H9 (cell line): ENCODE measurements at regions not wholly inside any gene's neighbourhood (a gene's known extent, or its start where the extent isn't known, plus 50 kb on each side); places are given as distances from the start of the nearest gene placed in this dataset.

ENCODE experiments used
- DNase-seq: peaks from one replicate; pipeline ENCODE4 v3.0.0-alpha.2; 2017
- H2AFZ ChIP-seq: one replicate; pipeline ENCODE4 v1.6.1; 2013; ENCODE audit warnings: mild to moderate bottlenecking, low read length, control low read depth, moderate library complexity
- H2AK5ac ChIP-seq: 2 replicates; pipeline ENCODE4 v1.6.1; 2013; ENCODE audit warnings: low read length, control low read depth, mixed read lengths; ENCODE audit not compliant: insufficient read length
- H2BK120ac ChIP-seq: one replicate; pipeline ENCODE4 v1.6.1; 2013; ENCODE audit warnings: low read depth, mild to moderate bottlenecking, low read length, control low read depth, inconsistent platforms; ENCODE audit not compliant: poor library complexity, severe bottlenecking
- H2BK12ac ChIP-seq: 2 replicates; pipeline ENCODE4 v1.6.1; 2013; ENCODE audit warnings: low read length, control low read depth, mixed read lengths, low read depth; ENCODE audit not compliant: insufficient read length
- H2BK15ac ChIP-seq: 2 replicates; pipeline ENCODE4 v1.6.1; 2013; ENCODE audit warnings: low read depth, low read length, control low read depth
- H2BK20ac ChIP-seq: one replicate; pipeline ENCODE4 v1.6.1; 2013; ENCODE audit warnings: low read depth, mild to moderate bottlenecking, low read length, control low read depth, inconsistent platforms; ENCODE audit not compliant: poor library complexity, severe bottlenecking
- H2BK5ac ChIP-seq: 2 replicates; pipeline ENCODE4 v1.6.1; 2013; ENCODE audit warnings: low read length, control low read depth, mixed read lengths; ENCODE audit not compliant: insufficient read length
- H3K14ac ChIP-seq: 2 replicates; pipeline ENCODE4 v1.6.1; 2013; ENCODE audit warnings: low read length, control low read depth; ENCODE audit not compliant: insufficient read depth
- H3K18ac ChIP-seq: 2 replicates; pipeline ENCODE4 v1.6.1; 2013; ENCODE audit warnings: low read depth, mild to moderate bottlenecking, mixed read lengths, low read length, control low read depth; ENCODE audit not compliant: insufficient read length
- H3K23ac ChIP-seq: 2 replicates; pipeline ENCODE4 v1.6.1; 2013; ENCODE audit warnings: low read length, control low read depth, mixed read lengths, low read depth; ENCODE audit not compliant: insufficient read length
- H3K23me2 ChIP-seq: 2 replicates; pipeline ENCODE4 v1.6.1; 2013; ENCODE audit warnings: low read depth, mild to moderate bottlenecking, mixed read lengths, low read length, control low read depth; ENCODE audit not compliant: insufficient read length, poor library complexity, severe bottlenecking
- H3K27ac ChIP-seq: 2 replicates; pipeline ENCODE4 v1.5.1; 2013; ENCODE audit warnings: low read length, control low read depth, mixed read lengths, low read depth; ENCODE audit not compliant: insufficient read length
- H3K27me3 ChIP-seq: 2 replicates; pipeline ENCODE4 v1.6.1; 2013; ENCODE audit warnings: low read length, control low read depth, inconsistent platforms; ENCODE audit not compliant: insufficient read depth
- H3K4ac ChIP-seq: 2 replicates; pipeline ENCODE4 v1.6.1; 2013; ENCODE audit warnings: low read depth, mild to moderate bottlenecking, control low read depth, inconsistent platforms, low read length, moderate library complexity
- H3K4me1 ChIP-seq: 2 replicates; pipeline ENCODE4 v1.6.1; 2013; ENCODE audit warnings: low read length, control low read depth, inconsistent platforms; ENCODE audit not compliant: insufficient read depth
- H3K4me2 ChIP-seq: 2 replicates; pipeline ENCODE4 v1.6.1; 2013; ENCODE audit warnings: low read length, control low read depth, mixed read lengths; ENCODE audit not compliant: insufficient read length, insufficient read depth
- H3K56ac ChIP-seq: 2 replicates; pipeline ENCODE4 v1.6.1; 2013; ENCODE audit warnings: low read depth, mild to moderate bottlenecking, mixed read lengths, low read length, control low read depth; ENCODE audit not compliant: insufficient read length
- H3K79me1 ChIP-seq: 2 replicates; pipeline ENCODE4 v1.6.1; 2013; ENCODE audit warnings: low read depth, mild to moderate bottlenecking, moderate library complexity, low read length, control low read depth, inconsistent platforms; ENCODE audit not compliant: insufficient read depth, poor library complexity, severe bottlenecking
- H3K79me2 ChIP-seq: 2 replicates; pipeline ENCODE4 v1.6.1; 2013; ENCODE audit warnings: low read length, control low read depth, inconsistent platforms; ENCODE audit not compliant: insufficient read depth
- H3K9ac ChIP-seq: 2 replicates; pipeline ENCODE4 v1.6.1; 2013; ENCODE audit warnings: low read length, control low read depth, mixed read lengths; ENCODE audit not compliant: insufficient read length; ENCODE audit errors: extremely low read depth
- H3K9me3 ChIP-seq: one replicate; pipeline ENCODE4 v1.6.1; 2013; ENCODE audit warnings: low read depth, low read length, inconsistent platforms; ENCODE audit not compliant: control insufficient read depth
- H3T11ph ChIP-seq: one replicate; pipeline ENCODE4 v1.6.1; 2013; ENCODE audit warnings: mild to moderate bottlenecking, low read length, control low read depth, inconsistent platforms
- H4K20me1 ChIP-seq: one replicate; pipeline ENCODE4 v1.6.1; 2013; ENCODE audit not compliant: control insufficient read depth, insufficient read length, insufficient read depth
- H4K5ac ChIP-seq: 2 replicates; pipeline ENCODE4 v1.6.1; 2013; ENCODE audit warnings: low read depth, mild to moderate bottlenecking, mixed read lengths, low read length, control low read depth; ENCODE audit not compliant: insufficient read length
- H4K8ac ChIP-seq: replicated peaks from 2 replicates; pipeline ENCODE4 v1.6.1; 2013; ENCODE audit warnings: low read length, control low read depth, mixed read lengths, low read depth; ENCODE audit not compliant: insufficient read length
- H4K91ac ChIP-seq: 2 replicates; pipeline ENCODE4 v1.6.1; 2013; ENCODE audit warnings: low read depth, mild to moderate bottlenecking, moderate library complexity, mixed read lengths, low read length, control low read depth; ENCODE audit not compliant: insufficient read length
- H3K27ac Mint-ChIP-seq, 3 experiments: 2 replicates in 2 of 3; 3 replicates in 1 of 3; pipeline ENCODE4 v1.8.0; 2020 to 2021; ENCODE audit warnings: mixed read lengths in 3 of 3, mild to moderate bottlenecking in 1 of 3, moderate library complexity in 1 of 3
- H3K27me3 Mint-ChIP-seq: 2 replicates; pipeline ENCODE4 v1.8.0; 2021; ENCODE audit warnings: low read depth, mild to moderate bottlenecking, moderate library complexity, mixed read lengths
- H3K36me3 Mint-ChIP-seq, 3 experiments: 2 replicates in 2 of 3; 3 replicates in 1 of 3; pipeline ENCODE4 v1.8.0; 2020 to 2021; ENCODE audit warnings: low read depth in 3 of 3, mixed read lengths in 3 of 3; ENCODE audit not compliant: insufficient read depth in 1 of 3
- H3K4me1 Mint-ChIP-seq, 2 experiments: 2 replicates each; pipeline ENCODE4 v1.8.0; 2020; ENCODE audit warnings: mixed read lengths in 2 of 2
- H3K4me3 Mint-ChIP-seq, 2 experiments: 2 replicates in 1 of 2; 3 replicates in 1 of 2; pipeline ENCODE4 v1.8.0; 2020 to 2021; ENCODE audit warnings: mild to moderate bottlenecking in 2 of 2, mixed read lengths in 2 of 2, moderate library complexity in 1 of 2
- H3K9me3 Mint-ChIP-seq, 2 experiments: 2 replicates in 1 of 2; 3 replicates in 1 of 2; pipeline ENCODE4 v1.8.0; 2020; ENCODE audit warnings: mild to moderate bottlenecking in 2 of 2, mixed read lengths in 2 of 2, moderate library complexity in 1 of 2
- CTCF ChIP-seq: fragments of 200-600 bp; sonication (generic); conservative IDR thresholded peaks from 3 replicates; pipeline ENCODE4 v1.8.0; 2021; ENCODE audit warnings: antibody characterized with exemption, mild to moderate bottlenecking
- WGBS: extraction: QIAGEN DNeasy Blood & Tissue Kit; methylation state at CpG from one replicate; pipeline ENCODE4 v1.1.7; 2013; ENCODE audit warnings: missing lambda C conversion rate, low lambda C conversion rate, mixed read lengths; ENCODE audit not compliant: insufficient read length; ENCODE audit errors: extremely low coverage; 5-methylcytosine and 5-hydroxymethylcytosine counted together

- Histone ChIP-seq H2AK5ac (no peak overlapping the region), H3K27me3 (no peaks in the 10 kb centered on the region), H3K23ac (no peak overlapping the region), H3K9me3 (no peaks in the 10 kb centered on the region), H3K4me1 (no peaks in the 10 kb centered on the region), H3K79me2 (no peaks in the 10 kb centered on the region), H3K56ac (no peak overlapping the region), H4K91ac (no peak overlapping the region), H3K4ac (no peak overlapping the region), H3K27ac (no peak overlapping the region), H3K18ac (no peak overlapping the region), H3K9ac (no peak overlapping the region), H4K8ac (no peak overlapping the region), H3K4me2 (no peak overlapping the region), H3K79me1 (no peaks in the 10 kb centered on the region), H2AFZ (no peak overlapping the region), H2BK12ac (no peak overlapping the region), H2BK15ac (no peak overlapping the region), H2BK5ac (no peak overlapping the region), H2BK20ac (no peak overlapping the region), H4K5ac (no peak overlapping the region), H2BK120ac (no peak overlapping the region), H3K14ac (no peak overlapping the region), H3T11ph (no peak overlapping the region), H4K20me1 (no peaks in the 10 kb centered on the region), H3K23me2 (no peaks in the 10 kb centered on the region)
- no peaks in the 10 kb centered on the region for H3K27me3 Mint-ChIP-seq
- no peak overlapping the region for H3K27ac Mint-ChIP-seq
- DNase-seq, result no peak
- no peaks in the 10 kb centered on the region for H3K4me1 Mint-ChIP-seq
- no peak overlapping the region for H3K4me3 Mint-ChIP-seq
- no CpG with 5 or more reads among the region's 4 CpGs for WGBS
- H3K9me3 Mint-ChIP-seq, result peaks cover 0 to 3% of the 10 kb centered on the region in 2 experiments; a peak in 3 of 5 replicates
- no peaks in the 10 kb centered on the region for H3K36me3 Mint-ChIP-seq
- no peak for TF ChIP-seq CTCF
Measured at GRCh38 chr10:65518379-65518778, 1407.5 kb upstream of the LRRTM3 start.
